ENCODE measurements at regions not wholly inside any gene's neighbourhood (a gene's known extent, or its start where the extent isn't known, plus 50 kb on each side); places are given as distances from the start of the nearest gene placed in this dataset.

DNA sequence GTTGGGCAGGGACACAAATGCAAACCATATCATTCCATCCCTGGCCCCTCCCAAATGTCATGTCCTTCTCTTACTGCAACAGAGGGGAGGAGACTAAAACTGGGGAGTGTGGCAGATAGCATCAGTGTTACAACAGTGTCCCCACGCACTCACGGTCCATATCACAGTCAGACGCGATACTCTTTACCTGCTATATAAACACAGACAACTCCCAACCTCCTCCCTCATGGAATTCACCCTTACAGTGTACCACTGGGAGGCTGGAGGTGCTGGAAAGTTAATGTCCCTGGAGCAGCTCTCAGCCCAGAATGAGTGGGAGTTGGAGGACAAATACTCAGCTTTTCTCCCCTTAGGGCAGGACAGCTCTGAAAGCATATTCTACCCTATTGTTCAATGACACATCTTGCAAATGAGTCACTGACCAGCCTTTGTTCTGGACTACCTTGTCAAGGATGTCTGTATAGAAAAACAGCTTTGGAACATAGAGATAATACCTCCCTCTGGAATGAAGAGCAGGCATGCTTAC lies 445.9 kb downstream of the SETD4 start:
- peaks cover 32% of the 10 kb centered on the region for H3K4me1 Mint-ChIP-seq (ENCODE audit: low read depth)
- no peak overlapping the region for H3K27ac Mint-ChIP-seq (ENCODE audit: unreplicated experiment)
- H3K9me3 Mint-ChIP-seq (ENCODE audit: low read depth), result no peaks in the 10 kb centered on the region

DNA sequence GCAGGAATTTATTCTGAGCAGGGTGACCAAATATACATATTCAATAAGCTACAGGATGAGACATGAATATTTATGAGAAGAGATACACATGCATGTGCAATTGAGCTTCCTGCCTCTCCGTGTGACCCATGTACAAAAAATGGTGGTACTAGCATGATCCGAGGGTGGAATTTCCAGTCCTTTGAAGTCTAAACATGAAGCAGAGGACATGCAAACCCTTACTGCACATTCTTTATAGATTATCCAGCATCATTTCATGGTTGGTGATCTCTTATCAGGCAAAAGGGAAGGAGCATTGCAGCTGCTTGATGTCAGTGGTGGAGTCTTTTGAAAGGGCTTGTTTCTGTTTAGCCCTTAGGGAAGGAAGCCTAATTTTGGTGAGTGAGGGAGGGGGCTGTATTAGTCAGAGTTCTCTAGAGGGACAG lies 448.6 kb downstream of the SETD4 start:
- Mint-ChIP-seq H3K4me3 (ENCODE audit: unreplicated experiment) (no peak overlapping the region), H3K36me3 (ENCODE audit: low read depth) (peaks cover 3% of the 10 kb centered on the region), H3K4me1 (ENCODE audit: low read depth) (peaks cover 26% of the 10 kb centered on the region), H3K9me3 (ENCODE audit: low read depth) (peaks cover 6% of the 10 kb centered on the region), H3K27me3 (ENCODE audit: low read depth) (no peaks in the 10 kb centered on the region), H3K27ac (ENCODE audit: unreplicated experiment) (no peak overlapping the region)
- no peak for DNase-seq (ENCODE audit: low spot score)
- TF ChIP-seq, protein P1, sequence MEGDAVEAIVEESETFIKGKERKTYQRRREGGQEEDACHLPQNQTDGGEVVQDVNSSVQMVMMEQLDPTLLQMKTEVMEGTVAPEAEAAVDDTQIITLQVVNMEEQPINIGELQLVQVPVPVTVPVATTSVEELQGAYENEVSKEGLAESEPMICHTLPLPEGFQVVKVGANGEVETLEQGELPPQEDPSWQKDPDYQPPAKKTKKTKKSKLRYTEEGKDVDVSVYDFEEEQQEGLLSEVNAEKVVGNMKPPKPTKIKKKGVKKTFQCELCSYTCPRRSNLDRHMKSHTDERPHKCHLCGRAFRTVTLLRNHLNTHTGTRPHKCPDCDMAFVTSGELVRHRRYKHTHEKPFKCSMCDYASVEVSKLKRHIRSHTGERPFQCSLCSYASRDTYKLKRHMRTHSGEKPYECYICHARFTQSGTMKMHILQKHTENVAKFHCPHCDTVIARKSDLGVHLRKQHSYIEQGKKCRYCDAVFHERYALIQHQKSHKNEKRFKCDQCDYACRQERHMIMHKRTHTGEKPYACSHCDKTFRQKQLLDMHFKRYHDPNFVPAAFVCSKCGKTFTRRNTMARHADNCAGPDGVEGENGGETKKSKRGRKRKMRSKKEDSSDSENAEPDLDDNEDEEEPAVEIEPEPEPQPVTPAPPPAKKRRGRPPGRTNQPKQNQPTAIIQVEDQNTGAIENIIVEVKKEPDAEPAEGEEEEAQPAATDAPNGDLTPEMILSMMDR (IDR thresholded peaks at IDR 0.05), result no peak

More for the DNA sequence above, 445.9 kb downstream of the SETD4 start:
- Mint-ChIP-seq H3K36me3 (ENCODE audit: low read depth) (no peaks in the 10 kb centered on the region), H3K4me3 (ENCODE audit: unreplicated experiment) (no peak overlapping the region), H3K27me3 (ENCODE audit: low read depth) (no peaks in the 10 kb centered on the region)
- TF ChIP-seq, protein P1 (IDR thresholded peaks at IDR 0.05), result no peak
- no peak for DNase-seq (ENCODE audit: low spot score)

DNA sequence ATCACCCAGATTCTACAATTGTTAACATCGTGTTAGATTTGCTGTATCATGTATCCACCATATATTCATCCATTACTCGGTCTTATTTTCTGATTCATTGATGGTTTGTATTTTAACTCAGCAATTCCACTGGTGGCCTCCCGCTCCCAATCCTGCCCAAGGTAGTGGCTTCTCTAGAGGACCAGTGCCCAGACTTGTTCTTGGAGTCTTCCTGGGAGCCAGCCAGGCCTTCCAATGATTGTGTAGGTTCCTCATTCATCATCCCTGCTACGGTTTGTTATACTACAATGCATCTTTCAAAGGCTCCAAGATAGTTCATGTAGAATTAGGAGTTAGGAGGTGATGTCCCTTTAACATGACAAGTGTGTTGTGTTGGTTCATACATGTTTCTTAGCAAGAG lies 451.1 kb downstream of the SETD4 start:
- Mint-ChIP-seq H3K27me3 (ENCODE audit: low read depth) (no peaks in the 10 kb centered on the region), H3K4me1 (ENCODE audit: low read depth) (peaks cover 12% of the 10 kb centered on the region), H3K4me3 (ENCODE audit: unreplicated experiment) (no peak overlapping the region), H3K27ac (ENCODE audit: unreplicated experiment) (no peak overlapping the region), H3K36me3 (ENCODE audit: low read depth) (peaks cover 3% of the 10 kb centered on the region), H3K9me3 (ENCODE audit: low read depth) (peaks cover 6% of the 10 kb centered on the region)
- TF ChIP-seq, protein P1 (IDR thresholded peaks at IDR 0.05), result no peak
- no peak for DNase-seq (ENCODE audit: low spot score)

DNA sequence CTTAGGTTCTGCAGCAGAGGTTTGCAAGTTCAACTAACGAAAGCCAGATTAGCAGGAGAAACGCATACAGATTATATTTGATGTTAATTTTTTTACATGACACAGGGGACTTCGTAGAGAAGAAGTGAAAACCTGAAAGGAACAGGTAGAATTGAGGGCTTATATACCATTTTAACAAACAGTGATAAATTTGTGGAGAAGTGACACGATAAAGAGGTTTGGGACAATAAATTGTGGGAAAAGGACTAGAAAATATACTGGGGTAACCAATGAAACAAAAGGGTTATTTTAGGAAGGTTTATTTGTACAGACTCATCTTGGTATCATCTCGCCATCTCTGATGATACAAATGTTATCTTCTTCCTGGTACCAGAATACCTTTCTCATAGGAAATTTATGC lies 452.9 kb downstream of the SETD4 start:
- Mint-ChIP-seq H3K27ac (ENCODE audit: unreplicated experiment) (no peak overlapping the region), H3K4me1 (ENCODE audit: low read depth) (peaks cover 4% of the 10 kb centered on the region), H3K9me3 (ENCODE audit: low read depth) (peaks cover 6% of the 10 kb centered on the region), H3K27me3 (ENCODE audit: low read depth) (no peaks in the 10 kb centered on the region), H3K36me3 (ENCODE audit: low read depth) (peaks cover 3% of the 10 kb centered on the region), H3K4me3 (ENCODE audit: unreplicated experiment) (no peak overlapping the region)
- TF ChIP-seq, protein P1 (IDR thresholded peaks at IDR 0.05), result no peak
- DNase-seq (ENCODE audit: low spot score), result no peak

DNA sequence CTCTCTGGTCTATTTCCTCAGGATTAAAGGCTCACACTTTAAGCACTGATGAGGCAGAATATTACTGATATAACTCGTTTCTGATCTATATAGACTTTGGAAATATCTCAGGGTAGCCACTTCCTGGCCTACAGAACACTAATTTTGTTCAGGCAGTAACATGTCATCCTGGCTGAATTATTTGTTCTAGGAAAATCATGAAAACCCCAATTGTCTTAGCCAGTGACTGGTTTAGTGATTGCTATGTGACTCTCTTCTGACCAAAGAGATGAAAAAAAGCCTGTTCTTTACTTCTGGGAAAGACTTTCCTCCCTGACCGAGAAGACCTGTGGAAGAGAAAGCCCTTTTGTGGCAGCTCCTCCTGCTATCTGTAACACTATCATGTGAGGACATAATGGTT lies 453.7 kb downstream of the SETD4 start:
- no peak for DNase-seq (ENCODE audit: low spot score)
- peaks cover 3% of the 10 kb centered on the region for H3K36me3 Mint-ChIP-seq (ENCODE audit: low read depth)
- H3K27ac Mint-ChIP-seq (ENCODE audit: unreplicated experiment), result no peak overlapping the region
- no peaks in the 10 kb centered on the region for H3K4me1 Mint-ChIP-seq (ENCODE audit: low read depth)
- peaks cover 6% of the 10 kb centered on the region for H3K9me3 Mint-ChIP-seq (ENCODE audit: low read depth)
- H3K4me3 Mint-ChIP-seq (ENCODE audit: unreplicated experiment), result no peak overlapping the region
- H3K27me3 Mint-ChIP-seq (ENCODE audit: low read depth), result no peaks in the 10 kb centered on the region
- TF ChIP-seq, protein P1 (IDR thresholded peaks at IDR 0.05), result no peak
